ENCODE measurements at regions not wholly inside any gene's neighbourhood (a gene's known extent, or its start where the extent isn't known, plus 50 kb on each side); places are given as distances from the start of the nearest gene placed in this dataset.

- DNase-seq: no peak
These were observed 960.7 kb upstream of the RAG2 start for GRCh38 chr11:37558619-37559210.

- DNase-seq: no peak
These were observed 960.0 kb upstream of the RAG2 start for GRCh38 chr11:37557990-37558389.

- DNase-seq: no peak
These were observed 954.2 kb upstream of the RAG2 start for GRCh38 chr11:37552284-37552683.

- no peak for DNase-seq
These were observed 946.5 kb upstream of the RAG2 start for GRCh38 chr11:37544491-37544890.

- no peak for DNase-seq
These were observed 935.8 kb upstream of the RAG2 start for GRCh38 chr11:37533830-37534229.

DNA sequence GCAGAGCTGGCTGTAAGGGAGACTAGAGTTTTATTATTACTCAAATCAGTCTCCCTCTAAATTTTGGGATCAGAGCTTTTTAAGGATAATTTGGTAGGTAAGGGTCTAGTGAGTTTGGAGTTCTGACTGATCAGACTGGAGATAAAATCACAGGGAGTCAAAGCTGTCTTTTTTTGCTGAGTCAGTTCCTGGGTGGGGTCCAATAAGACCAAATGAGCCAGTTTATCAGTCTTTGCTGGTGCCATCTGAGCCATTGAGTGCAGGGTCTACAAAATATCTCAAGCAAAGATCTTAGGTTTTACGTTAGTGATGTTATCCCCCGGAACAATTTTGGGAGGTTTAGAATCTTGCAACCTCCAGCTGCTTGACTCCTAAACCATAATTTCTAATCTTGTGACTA, 935.1 kb upstream of the RAG2 start:
- DNase-seq: no peak

GRCh38 chr11:37532271-37532670, 934.2 kb upstream of the RAG2 start:
- DNase-seq: no peak

GRCh38 chr11:37527545-37527944, 929.5 kb upstream of the RAG2 start:
- no peak for DNase-seq

DNA sequence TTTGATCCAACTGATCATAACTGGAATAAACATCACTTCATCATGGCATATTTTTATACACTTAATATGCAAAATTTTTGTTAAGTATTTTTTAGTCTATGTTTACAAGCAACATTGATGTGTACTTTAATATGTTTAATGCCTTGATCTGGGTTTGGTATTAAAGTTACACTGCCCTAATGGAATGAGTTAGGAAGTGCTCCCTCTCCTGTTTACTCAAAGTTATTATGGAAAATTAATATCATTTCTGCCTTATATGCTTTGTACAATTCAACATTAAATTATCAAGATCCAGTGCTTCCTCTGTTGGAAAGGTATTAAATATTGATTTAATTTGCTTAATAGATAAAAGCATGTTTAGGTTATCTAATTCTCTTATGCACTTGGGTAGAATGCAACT, 927.3 kb upstream of the RAG2 start:
- no peak for DNase-seq

DNA sequence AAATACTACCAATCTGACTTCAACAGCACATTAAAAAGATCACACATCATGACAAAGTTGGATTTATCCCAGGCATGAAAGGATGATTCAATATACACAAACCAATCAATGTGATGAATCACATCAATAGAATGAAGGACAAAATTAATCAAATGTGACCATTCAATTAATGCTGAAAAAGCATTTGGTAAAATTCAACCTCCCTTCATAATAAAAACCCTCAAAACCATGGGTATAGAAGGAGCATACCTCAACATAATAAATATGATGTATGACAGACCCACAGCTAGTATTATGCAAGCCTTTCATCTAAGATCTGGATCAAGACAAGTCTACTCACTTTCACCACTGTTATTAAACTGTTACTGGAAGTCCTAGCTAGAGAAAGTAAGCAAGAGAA, 921.7 kb upstream of the RAG2 start:
- no peak for DNase-seq

DNA sequence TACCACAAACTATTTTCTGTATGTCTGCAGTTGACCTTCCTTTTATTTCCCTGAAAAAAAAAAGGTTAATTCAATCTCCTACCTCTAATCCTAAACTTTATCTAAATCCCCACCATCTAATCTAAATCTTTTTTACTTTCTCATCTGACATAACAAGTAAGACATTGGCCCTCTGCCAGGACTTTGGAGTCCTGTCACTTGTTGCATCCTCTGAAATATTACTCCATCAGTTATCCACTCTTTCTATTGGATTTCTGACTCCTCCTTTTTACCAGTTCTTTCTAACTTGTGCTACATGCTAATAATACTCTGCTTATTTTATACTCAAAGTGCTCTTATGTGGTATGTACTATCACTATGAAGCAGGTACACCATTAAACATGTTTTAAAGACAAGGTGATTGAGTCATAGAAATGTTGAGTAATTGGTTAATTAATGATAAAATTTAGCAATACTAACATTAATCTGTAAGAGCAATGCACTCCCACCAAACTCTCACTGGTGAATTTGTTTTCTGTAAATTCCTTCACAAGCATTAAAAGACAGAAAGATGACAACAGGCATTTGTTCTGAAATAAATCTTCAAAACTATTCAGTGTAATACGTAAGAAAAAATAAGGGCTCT, 914.2 kb upstream of the RAG2 start:
- DNase-seq: no peak

DNA sequence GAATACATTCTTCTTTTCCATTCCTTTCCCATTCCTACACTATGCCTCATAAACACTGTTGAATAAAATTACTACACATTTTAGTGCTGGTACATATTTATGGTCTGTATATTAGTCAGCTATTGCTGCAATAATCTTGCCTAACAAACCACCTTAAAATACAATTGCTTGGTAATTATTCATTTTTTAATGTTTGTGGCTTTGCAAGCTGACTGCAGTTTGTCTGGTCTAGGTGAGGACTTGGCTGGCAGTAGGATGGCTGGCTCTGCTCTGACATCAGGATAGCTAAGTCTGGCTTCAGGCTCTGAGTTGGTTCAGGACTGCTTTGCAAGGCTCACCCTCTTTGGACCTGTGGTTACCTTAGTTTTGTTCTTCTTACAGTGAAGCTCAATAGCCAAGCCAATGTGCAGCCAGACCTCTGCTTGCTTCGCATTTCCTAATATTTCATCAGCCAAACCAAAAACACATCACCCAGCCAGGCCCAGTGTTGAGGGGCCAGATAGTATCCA, 913.4 kb upstream of the RAG2 start:
- no peak for DNase-seq

- no peak for DNase-seq
These were observed 911.5 kb upstream of the RAG2 start for GRCh38 chr11:37509506-37509905.

DNA sequence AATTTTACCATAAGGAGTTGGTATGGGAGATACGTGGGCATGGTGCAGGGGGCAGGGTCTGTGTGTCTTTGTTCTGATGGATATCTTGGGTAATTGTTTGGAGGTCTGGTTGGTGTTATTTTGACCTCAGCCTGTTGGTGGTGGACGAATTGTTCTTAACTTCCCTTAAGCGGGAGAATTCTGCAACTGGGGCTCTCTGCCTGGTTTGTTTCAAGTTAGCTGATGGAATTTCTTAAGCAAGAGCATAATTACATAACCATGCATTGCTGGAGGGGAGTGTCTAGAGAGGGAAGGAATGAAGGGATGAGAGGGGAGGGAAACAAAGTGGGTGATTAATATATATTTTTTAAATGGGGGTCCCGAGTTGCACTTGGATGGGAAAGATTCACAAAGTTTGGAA, 908.5 kb upstream of the RAG2 start:
- no peak for DNase-seq

DNA sequence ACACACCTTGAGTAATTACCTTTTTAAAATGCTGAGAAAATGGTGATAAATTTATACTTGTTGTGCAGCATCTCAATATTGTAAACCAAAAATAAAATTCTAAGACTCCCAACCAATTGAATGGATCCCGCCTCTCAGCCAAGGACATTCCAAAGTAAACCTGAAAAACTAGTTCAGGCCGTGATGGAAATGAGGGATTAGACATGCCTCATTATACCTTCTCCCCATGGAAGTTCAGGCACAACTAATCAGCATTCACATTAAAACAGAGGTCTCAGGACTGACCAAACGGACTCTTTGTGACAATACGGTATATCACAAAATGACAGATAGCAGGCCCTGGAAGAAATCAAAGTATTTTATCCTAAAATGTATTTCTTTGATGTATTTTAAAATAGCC, 907.4 kb upstream of the RAG2 start:
- DNase-seq: no peak

DNA sequence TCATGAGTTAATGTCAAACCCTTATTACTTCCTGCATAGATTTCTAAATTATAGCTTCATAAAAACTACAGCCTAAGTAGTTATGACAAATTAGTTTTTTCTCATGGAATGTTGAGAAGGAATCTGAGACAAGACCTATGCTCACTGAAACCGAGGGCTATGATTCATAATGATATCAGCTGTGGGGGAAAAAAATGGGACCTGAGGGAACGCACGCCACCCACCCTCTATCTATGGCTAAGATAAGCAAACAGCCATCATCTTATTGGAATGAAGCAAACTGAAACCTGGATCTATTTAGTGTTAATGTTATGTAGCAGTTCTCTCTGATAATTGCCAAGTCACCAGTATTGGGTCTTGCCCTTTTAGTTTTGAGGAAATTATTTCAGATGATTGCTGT, 906.9 kb upstream of the RAG2 start:
- no peak for DNase-seq

DNA sequence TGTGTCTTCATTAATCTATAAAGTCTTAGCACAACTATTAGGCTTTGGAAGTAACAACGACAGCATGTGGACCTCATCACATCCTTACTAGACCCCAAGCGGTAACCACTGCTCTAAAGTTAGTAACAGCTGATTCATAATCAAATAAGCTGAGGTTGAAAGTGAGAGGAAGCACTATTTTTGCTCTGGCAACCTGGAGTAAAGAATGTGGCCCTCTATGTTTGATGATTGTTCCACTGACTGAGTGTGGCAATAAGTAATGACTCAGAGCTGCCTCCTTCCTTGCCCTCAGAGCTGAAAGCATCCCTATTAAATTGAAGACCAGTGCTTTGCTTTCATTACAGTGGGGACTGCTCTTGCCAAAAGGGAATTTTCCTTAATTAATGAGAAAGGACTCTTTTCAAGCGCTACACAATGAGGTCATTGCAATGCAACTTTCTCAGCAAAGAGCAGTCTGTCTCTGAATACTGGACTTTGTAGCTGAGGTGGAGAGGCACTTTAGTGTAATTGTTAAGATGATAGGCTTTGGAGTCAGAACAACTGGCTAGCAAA, 906.1 kb upstream of the RAG2 start:
- DNase-seq: no peak

- DNase-seq: no peak
These were observed 905.5 kb upstream of the RAG2 start for GRCh38 chr11:37503411-37504059.

- DNase-seq: no peak
These were observed 904.2 kb upstream of the RAG2 start for GRCh38 chr11:37502202-37502601.

- DNase-seq: no peak
These were observed 902.4 kb upstream of the RAG2 start for GRCh38 chr11:37500425-37500824.

- no peak for DNase-seq
These were observed 899.3 kb upstream of the RAG2 start for GRCh38 chr11:37497326-37497725.

- no peak for DNase-seq
These were observed 898.2 kb upstream of the RAG2 start for GRCh38 chr11:37496201-37496600.

- no peak for DNase-seq
These were observed 886.3 kb upstream of the RAG2 start for GRCh38 chr11:37484298-37484697.

GRCh38 chr11:37483761-37484160, 885.7 kb upstream of the RAG2 start:
- DNase-seq: no peak
